Mesothelial cell of epicardium (in vitro differentiated cells): ENCODE measurements at regions not wholly inside any gene's neighbourhood (a gene's known extent, or its start where the extent isn't known, plus 50 kb on each side); places are given as distances from the start of the nearest gene placed in this dataset.

Source experiments
- DNase-seq, 2 experiments: peaks; one replicate each; pipeline ENCODE4 v3.0.0; 2021; ENCODE audit warnings: low spot score in 2 of 2; ENCODE audit not compliant: unreplicated experiment in 2 of 2
- H3K27ac Mint-ChIP-seq: 2 replicates; pipeline ENCODE4 v1.8.0; 2021; ENCODE audit warnings: mixed read lengths
- H3K27me3 Mint-ChIP-seq: 2 replicates; pipeline ENCODE4 v1.8.0; 2021; ENCODE audit warnings: low read depth, mixed read lengths
- H3K36me3 Mint-ChIP-seq: 2 replicates; pipeline ENCODE4 v1.8.0; 2021; ENCODE audit warnings: mixed read lengths
- H3K4me1 Mint-ChIP-seq: 2 replicates; pipeline ENCODE4 v1.8.0; 2021; ENCODE audit warnings: mixed read lengths
- H3K4me3 Mint-ChIP-seq: 2 replicates; pipeline ENCODE4 v1.8.0; 2021; ENCODE audit warnings: mild to moderate bottlenecking, moderate library complexity, mixed read lengths
- H3K9me3 Mint-ChIP-seq: 2 replicates; pipeline ENCODE4 v1.8.0; 2021; ENCODE audit warnings: mixed read lengths
- CTCF ChIP-seq: fragments of 200-600 bp; sonication (generic); IDR thresholded peaks from one replicate; pipeline ENCODE4 v1.5.0; 2021; ENCODE audit warnings: antibody characterized with exemption; ENCODE audit not compliant: unreplicated experiment

GRCh38 chr11:86193297-86194095 is 51.1 kb upstream of the EED start:
- DNase-seq = peak in 1 of 2 experiments; percentile 43
- Mint-ChIP-seq H3K9me3 (no peaks in the 10 kb centered on the region), H3K36me3 (no peaks in the 10 kb centered on the region), H3K27me3 (no peaks in the 10 kb centered on the region), H3K27ac (peak overlapping the region; percentile 55), H3K4me3 (peak overlapping the region; percentile 62), H3K4me1 (peaks cover 22% of the 10 kb centered on the region)
- peak; percentile 38 for TF ChIP-seq CTCF

- no peak overlapping the region for H3K4me3 Mint-ChIP-seq
- DNase-seq = no peak
- TF ChIP-seq CTCF = no peak
- H3K36me3 Mint-ChIP-seq = no peaks in the 10 kb centered on the region
- peaks cover 22% of the 10 kb centered on the region for H3K4me1 Mint-ChIP-seq
- H3K27ac Mint-ChIP-seq = no peak overlapping the region
- H3K27me3 Mint-ChIP-seq = no peaks in the 10 kb centered on the region
- H3K9me3 Mint-ChIP-seq = no peaks in the 10 kb centered on the region
Measured at GRCh38 chr11:86192519-86193257, 51.9 kb upstream of the EED start.

- Mint-ChIP-seq H3K4me3 (no peak overlapping the region), H3K36me3 (no peaks in the 10 kb centered on the region), H3K9me3 (no peaks in the 10 kb centered on the region), H3K27me3 (no peaks in the 10 kb centered on the region), H3K4me1 (peaks cover 22% of the 10 kb centered on the region), H3K27ac (no peak overlapping the region)
- no peak for TF ChIP-seq CTCF
- no peak for DNase-seq
Measured at GRCh38 chr11:86191874-86192273, 52.7 kb upstream of the EED start.

GRCh38 chr11:86187027-86187426 is 57.5 kb upstream of the EED start:
- no peak for TF ChIP-seq CTCF
- no peaks in the 10 kb centered on the region for H3K27me3 Mint-ChIP-seq
- H3K9me3 Mint-ChIP-seq = no peaks in the 10 kb centered on the region
- DNase-seq = no peak
- H3K4me1 Mint-ChIP-seq = peaks cover 2% of the 10 kb centered on the region
- no peak overlapping the region for H3K4me3 Mint-ChIP-seq
- no peak overlapping the region for H3K27ac Mint-ChIP-seq
- H3K36me3 Mint-ChIP-seq = no peaks in the 10 kb centered on the region

GRCh38 chr11:86186386-86186785 is 58.2 kb upstream of the EED start:
- DNase-seq = no peak
- Mint-ChIP-seq H3K4me3 (no peak overlapping the region), H3K36me3 (no peaks in the 10 kb centered on the region), H3K4me1 (peaks cover 2% of the 10 kb centered on the region), H3K9me3 (no peaks in the 10 kb centered on the region), H3K27ac (no peak overlapping the region), H3K27me3 (no peaks in the 10 kb centered on the region)
- no peak for TF ChIP-seq CTCF
